Ishikawa (cell line): ENCODE measurements at regions not wholly inside any gene's neighbourhood (a gene's known extent, or its start where the extent isn't known, plus 50 kb on each side); places are given as distances from the start of the nearest gene placed in this dataset.

Experiments
- CEBPB ChIP-seq: IDR thresholded peaks from 2 replicates; pipeline ENCODE4 v1.6.1; 2012
- CREB1 ChIP-seq: IDR thresholded peaks from 2 replicates; pipeline ENCODE4 v1.6.1; 2012; ENCODE audit warnings: low read depth
- EGR1 ChIP-seq: IDR thresholded peaks from 2 replicates; pipeline ENCODE4 v1.6.1; 2012
- EP300 ChIP-seq: IDR thresholded peaks from 2 replicates; pipeline ENCODE4 v1.6.1; 2012; ENCODE audit warnings: borderline replicate concordance
- FOXM1 ChIP-seq: IDR thresholded peaks from 2 replicates; pipeline ENCODE4 v1.6.1; 2012; ENCODE audit warnings: low read depth, borderline replicate concordance
- MAX ChIP-seq: IDR thresholded peaks from 2 replicates; pipeline ENCODE4 v1.6.1; 2012
- NFIC ChIP-seq: IDR thresholded peaks from 2 replicates; pipeline ENCODE4 v1.6.1; 2012
- RAD21 ChIP-seq: IDR thresholded peaks from 2 replicates; pipeline ENCODE4 v1.6.1; 2012; ENCODE audit warnings: low read depth
- REST ChIP-seq: IDR thresholded peaks from 2 replicates; pipeline ENCODE4 v1.6.1; 2012; ENCODE audit warnings: low read depth, mild to moderate bottlenecking
- TAF1 ChIP-seq: IDR thresholded peaks from 2 replicates; pipeline ENCODE4 v1.6.1; 2012; ENCODE audit warnings: low read depth, mild to moderate bottlenecking
- TCF12 ChIP-seq: IDR thresholded peaks from 2 replicates; pipeline ENCODE4 v1.6.1; 2012; ENCODE audit warnings: low read depth
- USF1 ChIP-seq: IDR thresholded peaks from 2 replicates; pipeline ENCODE4 v1.6.1; 2012
- YY1 ChIP-seq: IDR thresholded peaks from 2 replicates; pipeline ENCODE4 v1.6.1; 2012; ENCODE audit warnings: low read depth
- ZBTB7A ChIP-seq: IDR thresholded peaks from 2 replicates; pipeline ENCODE4 v1.6.1; 2012; ENCODE audit warnings: low read depth

- TF ChIP-seq REST: no peak
- no peak for TF ChIP-seq YY1
- no peak for TF ChIP-seq CEBPB
- no peak for TF ChIP-seq MAX
- no peak for TF ChIP-seq EGR1
- TF ChIP-seq FOXM1: no peak
- no peak for TF ChIP-seq TCF12
- no peak for TF ChIP-seq EP300
- TF ChIP-seq NFIC: no peak
- no peak for TF ChIP-seq RAD21
- no peak for TF ChIP-seq CREB1
- no peak for TF ChIP-seq TAF1
- no peak for TF ChIP-seq ZBTB7A
- TF ChIP-seq USF1: no peak
Measured at GRCh38 chr13:70347947-70348620, 239.8 kb upstream of the KLHL1 start.
